GM19397 (cell line): ENCODE measurements at regions not wholly inside any gene's neighbourhood (a gene's known extent, or its start where the extent isn't known, plus 50 kb on each side); places are given as distances from the start of the nearest gene placed in this dataset.
"Not testable (repeated sequence)": the region's sequence is repeated elsewhere in the genome, so short reads cannot be mapped to it uniquely, and the experiment has no call there.

ENCODE experiments used
- ATAC-seq: cut with Tn5 transposase; IDR thresholded peaks from one replicate; pipeline ENCODE4 v1.9.1; 2021; ENCODE audit warnings: mild to moderate bottlenecking, moderate library complexity; ENCODE audit not compliant: unreplicated experiment

- no peak for ATAC-seq
Measured at GRCh38 chr9:102514541-102514940, 480.6 kb upstream of the CYLC2 start.

GRCh38 chr9:102507044-102507687 is 488.0 kb upstream of the CYLC2 start:
- no peak for ATAC-seq

- no peak for ATAC-seq
Measured at GRCh38 chr9:102506406-102506805, 488.7 kb upstream of the CYLC2 start.

- no peak for ATAC-seq
Measured at GRCh38 chr9:102499468-102499867, 495.7 kb upstream of the CYLC2 start.

GRCh38 chr9:102497709-102498108 is 497.4 kb upstream of the CYLC2 start:
- no peak for ATAC-seq

- ATAC-seq = not testable (repeated sequence)
Measured at GRCh38 chr9:102486976-102487375, 508.2 kb upstream of the CYLC2 start.

GRCh38 chr9:102483651-102484050 is 511.5 kb upstream of the CYLC2 start:
- ATAC-seq = no peak

- no peak for ATAC-seq
Measured at GRCh38 chr9:102482776-102483175, 512.4 kb upstream of the CYLC2 start.

- ATAC-seq = no peak
Measured at GRCh38 chr9:102479191-102479590, 515.9 kb upstream of the CYLC2 start.

GRCh38 chr9:102474357-102474756 is 520.8 kb upstream of the CYLC2 start:
- no peak for ATAC-seq

- not testable (repeated sequence) for ATAC-seq
Measured at GRCh38 chr9:102469430-102469829, 525.7 kb upstream of the CYLC2 start.

GRCh38 chr9:102461156-102461819 is 533.8 kb upstream of the CYLC2 start:
- no peak for ATAC-seq

- ATAC-seq = no peak
Measured at GRCh38 chr9:102459828-102460227, 535.3 kb upstream of the CYLC2 start.

GRCh38 chr9:102456562-102456961 is 538.6 kb upstream of the CYLC2 start:
- no peak for ATAC-seq

- ATAC-seq = no peak
Measured at GRCh38 chr9:102445906-102446305, 549.2 kb upstream of the CYLC2 start.

GRCh38 chr9:102445181-102445747 is 549.9 kb upstream of the CYLC2 start:
- no peak for ATAC-seq

GRCh38 chr9:102439583-102439982 is 555.5 kb upstream of the CYLC2 start:
- no peak for ATAC-seq

GRCh38 chr9:102436599-102436998 is 558.5 kb upstream of the CYLC2 start:
- not testable (repeated sequence) for ATAC-seq

- no peak for ATAC-seq
Measured at GRCh38 chr9:102435427-102435826, 559.7 kb upstream of the CYLC2 start.

- no peak for ATAC-seq
Measured at GRCh38 chr9:102434545-102434944, 560.6 kb upstream of the CYLC2 start.

- no peak for ATAC-seq
Measured at GRCh38 chr9:102428305-102428704, 566.8 kb upstream of the CYLC2 start.

- ATAC-seq = not testable (repeated sequence)
Measured at GRCh38 chr9:102416251-102416650, 578.9 kb upstream of the CYLC2 start.
